ENCODE measurements at regions not wholly inside any gene's neighbourhood (a gene's known extent, or its start where the extent isn't known, plus 50 kb on each side); places are given as distances from the start of the nearest gene placed in this dataset.

DNA sequence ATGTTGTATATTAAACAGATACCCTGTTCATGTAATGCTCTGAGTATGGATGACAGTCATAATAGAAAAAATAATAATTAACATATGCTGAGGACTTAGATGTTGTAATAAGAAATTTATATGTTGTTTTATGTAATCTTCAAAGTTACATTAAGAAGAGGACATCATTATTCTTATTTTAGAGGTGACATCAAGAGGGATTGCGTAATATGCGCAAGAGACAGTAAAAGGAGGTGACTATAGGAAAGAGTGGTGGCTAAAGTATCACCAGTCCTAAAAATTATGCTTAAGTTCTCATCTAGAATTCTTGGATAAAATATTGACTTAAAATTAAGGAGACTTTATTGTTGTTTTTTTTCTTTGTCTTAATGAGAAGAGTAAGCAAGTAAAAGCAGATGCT is 323.9 kb downstream of the KCNC2 start:
- intact Hi-C loops (cut with DNase I) = no loop called here

DNA sequence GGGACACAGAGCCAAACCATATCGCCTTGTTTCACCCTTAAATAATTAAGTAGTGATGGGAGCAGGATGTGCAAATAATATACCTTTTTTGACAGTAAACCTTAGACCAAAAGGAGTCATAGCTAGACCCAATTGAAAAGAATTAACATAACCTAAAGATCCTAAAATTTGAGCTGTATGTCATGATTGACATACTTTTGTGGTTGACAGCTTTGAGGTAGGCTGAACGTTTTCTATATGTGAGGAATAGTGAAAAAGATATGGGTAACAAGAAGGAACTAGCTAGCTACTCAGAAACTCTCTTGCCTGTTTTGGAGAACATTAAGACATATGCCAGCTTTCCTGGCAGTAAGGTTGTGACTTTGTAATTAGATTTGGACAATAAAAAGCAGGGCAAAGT is 320.6 kb downstream of the KCNC2 start:
- Histone ChIP-seq H3K4me3 (no peak overlapping the region), H3K27me3 (no peaks in the 10 kb centered on the region), H3K27ac (no peak overlapping the region), H3K9me3 (no peaks in the 10 kb centered on the region), H3K4me1 (no peaks in the 10 kb centered on the region), H3K36me3 (no peaks in the 10 kb centered on the region)
- DNase-seq = no peak
- no peak for ATAC-seq
- intact Hi-C loops (cut with DNase I) = no loop called here
- TF ChIP-seq, protein P1, sequence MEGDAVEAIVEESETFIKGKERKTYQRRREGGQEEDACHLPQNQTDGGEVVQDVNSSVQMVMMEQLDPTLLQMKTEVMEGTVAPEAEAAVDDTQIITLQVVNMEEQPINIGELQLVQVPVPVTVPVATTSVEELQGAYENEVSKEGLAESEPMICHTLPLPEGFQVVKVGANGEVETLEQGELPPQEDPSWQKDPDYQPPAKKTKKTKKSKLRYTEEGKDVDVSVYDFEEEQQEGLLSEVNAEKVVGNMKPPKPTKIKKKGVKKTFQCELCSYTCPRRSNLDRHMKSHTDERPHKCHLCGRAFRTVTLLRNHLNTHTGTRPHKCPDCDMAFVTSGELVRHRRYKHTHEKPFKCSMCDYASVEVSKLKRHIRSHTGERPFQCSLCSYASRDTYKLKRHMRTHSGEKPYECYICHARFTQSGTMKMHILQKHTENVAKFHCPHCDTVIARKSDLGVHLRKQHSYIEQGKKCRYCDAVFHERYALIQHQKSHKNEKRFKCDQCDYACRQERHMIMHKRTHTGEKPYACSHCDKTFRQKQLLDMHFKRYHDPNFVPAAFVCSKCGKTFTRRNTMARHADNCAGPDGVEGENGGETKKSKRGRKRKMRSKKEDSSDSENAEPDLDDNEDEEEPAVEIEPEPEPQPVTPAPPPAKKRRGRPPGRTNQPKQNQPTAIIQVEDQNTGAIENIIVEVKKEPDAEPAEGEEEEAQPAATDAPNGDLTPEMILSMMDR (IDR thresholded peaks at IDR 0.05) = no peak

More for the DNA sequence above, 323.9 kb downstream of the KCNC2 start:
- TF ChIP-seq, protein P1 (IDR thresholded peaks at IDR 0.05) = no peak
- no peaks in the 10 kb centered on the region for H3K27me3 ChIP-seq
- H3K27ac ChIP-seq = no peak overlapping the region
- no peaks in the 10 kb centered on the region for H3K4me1 ChIP-seq
- no peak for DNase-seq
- no peak for ATAC-seq
- no peak overlapping the region for H3K4me3 ChIP-seq
- H3K9me3 ChIP-seq = peaks cover 0 to 2% of the 10 kb centered on the region in 2 donors
- no peaks in the 10 kb centered on the region for H3K36me3 ChIP-seq

DNA sequence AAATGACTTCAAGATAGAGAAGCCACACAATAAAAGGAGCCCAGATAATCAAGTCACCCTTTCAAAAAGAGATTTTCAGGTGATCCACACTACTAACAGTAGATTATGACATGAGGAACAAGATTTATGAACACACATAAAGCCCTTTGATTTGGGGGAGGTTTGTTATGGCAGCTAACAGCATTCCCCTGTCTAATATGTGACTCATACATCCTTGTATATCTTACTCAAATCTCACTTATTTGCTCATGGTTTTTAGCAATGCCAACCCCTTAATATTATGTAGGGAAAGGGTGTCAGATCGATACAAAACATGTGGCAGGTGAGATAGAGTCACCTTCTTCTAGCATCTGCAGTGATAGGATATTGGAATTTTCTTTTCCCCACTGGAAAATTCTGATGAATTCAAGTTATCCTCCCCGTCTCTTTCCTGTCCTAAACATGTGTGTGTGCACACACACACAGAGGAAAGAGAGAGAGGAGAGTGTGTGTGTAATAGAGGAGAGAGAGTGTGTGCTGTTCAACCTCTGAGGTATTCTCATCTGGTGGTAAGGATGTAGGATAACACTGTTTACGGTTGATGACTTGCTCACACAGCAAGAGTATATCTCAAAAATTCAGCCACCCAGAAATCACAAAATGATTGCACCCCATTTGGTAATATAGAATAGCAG is 319.9 kb downstream of the KCNC2 start:
- ATAC-seq (peak; percentile 58), DNase-seq (no peak)

DNA sequence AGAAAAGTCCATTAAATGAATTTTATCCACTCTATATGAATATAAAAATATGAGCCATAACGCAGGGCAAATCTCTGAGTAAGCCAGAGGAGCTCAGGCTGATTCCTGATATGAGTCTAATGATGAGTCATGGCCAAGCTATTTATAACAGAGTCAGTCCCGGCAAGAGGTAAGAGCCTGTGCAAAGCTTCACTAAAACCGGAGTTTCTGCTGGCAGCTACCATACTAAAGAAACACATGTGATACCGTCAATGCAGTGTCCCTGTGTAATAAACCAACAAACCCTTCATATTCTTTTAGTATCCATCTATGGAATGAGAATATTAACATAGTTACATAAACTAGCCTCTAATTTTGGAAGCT is 319.4 kb downstream of the KCNC2 start:
- DNase-seq = peak in 1 of 4 donors; percentile 20

More for the DNA sequence above, 319.9 kb downstream of the KCNC2 start:
- Histone ChIP-seq H3K4me1 (no peaks in the 10 kb centered on the region), H3K4me3 (no peak overlapping the region), H3K36me3 (no peaks in the 10 kb centered on the region), H3K9me3 (no peaks in the 10 kb centered on the region), H3K27ac (no peak overlapping the region), H3K27me3 (no peaks in the 10 kb centered on the region)
- TF ChIP-seq, protein P1 (IDR thresholded peaks at IDR 0.05) = no peak
- intact Hi-C loops (cut with DNase I) = no loop called here

DNA sequence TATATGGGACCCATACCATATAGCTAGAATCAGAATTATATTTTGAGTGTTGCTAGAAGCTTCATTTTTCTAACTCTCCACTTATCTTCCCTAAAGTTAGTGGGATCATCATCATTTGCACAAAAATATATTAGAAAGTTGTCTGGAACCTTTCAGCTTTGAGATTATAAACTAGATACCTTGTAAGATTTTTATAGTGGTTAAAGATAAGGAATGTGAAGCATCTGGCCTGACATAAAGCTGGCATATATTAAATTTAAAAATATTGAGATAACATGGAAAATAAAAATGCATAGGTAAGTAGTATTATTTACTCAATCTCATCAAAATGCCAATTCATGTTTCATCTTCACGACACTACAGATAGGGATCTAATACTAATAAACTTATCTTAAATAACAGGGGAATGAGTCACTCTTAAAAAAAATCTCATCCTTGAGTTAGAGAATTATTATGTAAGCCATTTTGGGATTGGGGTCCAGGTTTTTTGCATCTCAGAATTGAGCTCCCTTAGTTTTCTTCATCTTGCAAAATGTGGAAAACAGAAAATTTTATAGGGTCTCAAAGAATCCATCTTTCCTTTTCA is 318.5 kb downstream of the KCNC2 start:
- ATAC-seq = no peak
- no peaks in the 10 kb centered on the region for H3K9me3 ChIP-seq
- H3K27me3 ChIP-seq = no peaks in the 10 kb centered on the region
- no peaks in the 10 kb centered on the region for H3K36me3 ChIP-seq
- no peak overlapping the region for H3K27ac ChIP-seq
- no peak overlapping the region for H3K4me3 ChIP-seq
- no peak for DNase-seq
- TF ChIP-seq, protein P1 (IDR thresholded peaks at IDR 0.05) = no peak
- no peaks in the 10 kb centered on the region for H3K4me1 ChIP-seq
- intact Hi-C loops (cut with DNase I) = no loop called here

More for the DNA sequence above, 319.4 kb downstream of the KCNC2 start:
- H3K27ac ChIP-seq = no peak overlapping the region
- H3K27me3 ChIP-seq = no peaks in the 10 kb centered on the region
- peak; percentile 99 for ATAC-seq
- TF ChIP-seq, protein P1 (IDR thresholded peaks at IDR 0.05) = no peak
- intact Hi-C loops (cut with DNase I) = no loop called here
- H3K4me1 ChIP-seq = no peaks in the 10 kb centered on the region
- H3K9me3 ChIP-seq = no peaks in the 10 kb centered on the region
- H3K4me3 ChIP-seq = no peak overlapping the region
- no peaks in the 10 kb centered on the region for H3K36me3 ChIP-seq

Data from left lung (tissue), 4 donors.